ENCODE measurements at regions not wholly inside any gene's neighbourhood (a gene's known extent, or its start where the extent isn't known, plus 50 kb on each side); places are given as distances from the start of the nearest gene placed in this dataset.

DNA sequence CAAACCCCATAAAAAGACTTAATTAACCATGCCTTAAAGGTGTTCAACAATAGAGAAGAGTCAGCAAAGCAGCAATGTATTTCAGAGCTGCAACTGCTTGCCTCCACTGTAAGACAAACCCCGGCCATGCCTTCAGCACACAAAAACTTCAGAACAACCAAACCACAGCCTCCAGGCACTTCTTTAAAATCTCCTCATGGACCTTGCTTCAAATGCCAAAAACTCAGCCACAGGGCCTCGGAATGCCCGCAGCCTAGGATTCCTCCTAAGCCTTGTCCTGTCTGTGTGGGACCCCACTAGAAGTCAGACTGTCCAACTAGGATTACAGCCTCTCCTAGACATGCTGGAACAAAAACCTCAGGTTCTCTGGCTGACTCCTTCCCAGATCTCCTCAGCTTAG lies 208.1 kb upstream of the DUSP10 start:
- Mint-ChIP-seq H3K27me3 (ENCODE audit: low read depth) (no peaks in the 10 kb centered on the region), H3K4me3 (no peak overlapping the region), H3K36me3 (peaks cover 7% of the 10 kb centered on the region), H3K27ac (no peak overlapping the region), H3K4me1 (peaks cover 4% of the 10 kb centered on the region), H3K9me3 (peaks cover 35% of the 10 kb centered on the region)
- ATAC-seq: no peak
- ChIA-PET CTCF (no interaction called here), POLR2A (no interaction called here)
- TF ChIP-seq, protein P1, sequence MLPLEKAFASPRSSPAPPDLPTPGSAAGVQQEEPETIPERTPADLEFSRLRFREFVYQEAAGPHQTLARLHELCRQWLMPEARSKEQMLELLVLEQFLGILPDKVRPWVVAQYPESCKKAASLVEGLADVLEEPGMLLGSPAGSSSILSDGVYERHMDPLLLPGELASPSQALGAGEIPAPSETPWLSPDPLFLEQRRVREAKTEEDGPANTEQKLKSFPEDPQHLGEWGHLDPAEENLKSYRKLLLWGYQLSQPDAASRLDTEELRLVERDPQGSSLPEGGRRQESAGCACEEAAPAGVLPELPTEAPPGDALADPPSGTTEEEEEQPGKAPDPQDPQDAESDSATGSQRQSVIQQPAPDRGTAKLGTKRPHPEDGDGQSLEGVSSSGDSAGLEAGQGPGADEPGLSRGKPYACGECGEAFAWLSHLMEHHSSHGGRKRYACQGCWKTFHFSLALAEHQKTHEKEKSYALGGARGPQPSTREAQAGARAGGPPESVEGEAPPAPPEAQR (CRISPR knock-in tag; IDR thresholded peaks at IDR 0.05): no peak
- TF ChIP-seq, protein P2, sequence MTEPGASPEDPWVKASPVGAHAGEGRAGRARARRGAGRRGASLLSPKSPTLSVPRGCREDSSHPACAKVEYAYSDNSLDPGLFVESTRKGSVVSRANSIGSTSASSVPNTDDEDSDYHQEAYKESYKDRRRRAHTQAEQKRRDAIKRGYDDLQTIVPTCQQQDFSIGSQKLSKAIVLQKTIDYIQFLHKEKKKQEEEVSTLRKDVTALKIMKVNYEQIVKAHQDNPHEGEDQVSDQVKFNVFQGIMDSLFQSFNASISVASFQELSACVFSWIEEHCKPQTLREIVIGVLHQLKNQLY (CRISPR knock-in tag; IDR thresholded peaks at IDR 0.05): no peak
- no peak for TF ChIP-seq IRF2 (CRISPR knock-in tag; IDR thresholded peaks at IDR 0.05; ENCODE audit: borderline replicate concordance, low read depth)
- DNase-seq (ENCODE audit: low spot score): no peak

DNA sequence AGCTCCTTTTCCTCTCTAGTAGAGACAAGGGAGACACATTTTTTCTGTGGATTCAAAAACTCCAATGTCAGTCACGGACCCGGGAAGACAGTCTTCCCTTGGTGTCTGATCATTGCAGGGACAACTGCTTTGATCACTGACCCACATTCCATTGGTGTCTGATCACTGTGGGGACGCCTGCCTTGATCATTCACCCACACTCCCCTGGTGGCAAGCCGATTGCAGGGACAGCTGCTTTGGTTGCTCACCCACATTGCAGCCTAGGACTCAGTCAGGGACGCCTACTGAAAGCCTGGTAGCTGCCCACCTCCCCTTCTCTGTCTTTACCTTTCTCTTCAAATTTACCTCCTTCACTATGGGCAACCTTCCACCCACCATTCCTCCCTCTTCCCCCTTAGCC lies 206.6 kb upstream of the DUSP10 start:
- TF ChIP-seq, protein P3, sequence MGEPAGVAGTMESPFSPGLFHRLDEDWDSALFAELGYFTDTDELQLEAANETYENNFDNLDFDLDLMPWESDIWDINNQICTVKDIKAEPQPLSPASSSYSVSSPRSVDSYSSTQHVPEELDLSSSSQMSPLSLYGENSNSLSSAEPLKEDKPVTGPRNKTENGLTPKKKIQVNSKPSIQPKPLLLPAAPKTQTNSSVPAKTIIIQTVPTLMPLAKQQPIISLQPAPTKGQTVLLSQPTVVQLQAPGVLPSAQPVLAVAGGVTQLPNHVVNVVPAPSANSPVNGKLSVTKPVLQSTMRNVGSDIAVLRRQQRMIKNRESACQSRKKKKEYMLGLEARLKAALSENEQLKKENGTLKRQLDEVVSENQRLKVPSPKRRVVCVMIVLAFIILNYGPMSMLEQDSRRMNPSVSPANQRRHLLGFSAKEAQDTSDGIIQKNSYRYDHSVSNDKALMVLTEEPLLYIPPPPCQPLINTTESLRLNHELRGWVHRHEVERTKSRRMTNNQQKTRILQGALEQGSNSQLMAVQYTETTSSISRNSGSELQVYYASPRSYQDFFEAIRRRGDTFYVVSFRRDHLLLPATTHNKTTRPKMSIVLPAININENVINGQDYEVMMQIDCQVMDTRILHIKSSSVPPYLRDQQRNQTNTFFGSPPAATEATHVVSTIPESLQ (CRISPR knock-in tag; IDR thresholded peaks at IDR 0.05): no peak
- no peak for TF ChIP-seq NFATC4 (CRISPR knock-in tag; IDR thresholded peaks at IDR 0.05)
- H3K4me3 Mint-ChIP-seq: no peak overlapping the region
- ATAC-seq (no peak), DNase-seq (ENCODE audit: low spot score) (no peak)
- CTCF ChIA-PET: no interaction called here
- peaks cover 19% of the 10 kb centered on the region for H3K36me3 Mint-ChIP-seq
- POLR2A ChIA-PET: no interaction called here
- H3K4me1 Mint-ChIP-seq: peaks cover 4% of the 10 kb centered on the region
- H3K9me3 Mint-ChIP-seq: peaks cover 47% of the 10 kb centered on the region
- H3K27ac Mint-ChIP-seq: no peak overlapping the region
- no peaks in the 10 kb centered on the region for H3K27me3 Mint-ChIP-seq (ENCODE audit: low read depth)

DNA sequence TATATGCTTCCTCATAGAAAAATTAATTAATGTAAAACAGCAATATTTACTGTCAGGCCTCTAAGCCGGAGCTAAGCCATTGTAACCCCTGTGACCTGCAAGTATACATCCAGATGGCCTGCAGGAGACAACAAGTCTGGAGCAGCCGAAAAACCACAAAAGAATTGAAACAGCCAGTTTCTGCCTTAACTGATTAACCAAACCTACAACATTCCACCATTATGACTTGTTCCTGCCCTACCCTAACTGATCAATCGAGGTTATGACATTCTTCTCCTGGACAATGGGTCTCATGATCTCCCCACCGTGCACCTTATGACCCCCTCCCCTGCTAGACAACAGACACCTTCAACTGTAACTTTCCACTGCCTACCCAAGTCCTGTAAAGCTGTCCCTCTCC lies 205.8 kb upstream of the DUSP10 start:
- ATAC-seq (no peak), DNase-seq (ENCODE audit: low spot score) (no peak)
- CTCF ChIA-PET: no interaction called here
- Mint-ChIP-seq H3K36me3 (peaks cover 19% of the 10 kb centered on the region), H3K27me3 (ENCODE audit: low read depth) (no peaks in the 10 kb centered on the region), H3K4me1 (peaks cover 4% of the 10 kb centered on the region), H3K4me3 (no peak overlapping the region), H3K27ac (no peak overlapping the region), H3K9me3 (peaks cover 46% of the 10 kb centered on the region)
- TF ChIP-seq RORB (CRISPR knock-in tag; IDR thresholded peaks at IDR 0.05): no peak
- TF ChIP-seq ZBTB21 (CRISPR knock-in tag; IDR thresholded peaks at IDR 0.05; ENCODE audit: borderline replicate concordance): no peak
- TF ChIP-seq, protein P2 (CRISPR knock-in tag; IDR thresholded peaks at IDR 0.05): no peak
- TF ChIP-seq, protein P4, sequence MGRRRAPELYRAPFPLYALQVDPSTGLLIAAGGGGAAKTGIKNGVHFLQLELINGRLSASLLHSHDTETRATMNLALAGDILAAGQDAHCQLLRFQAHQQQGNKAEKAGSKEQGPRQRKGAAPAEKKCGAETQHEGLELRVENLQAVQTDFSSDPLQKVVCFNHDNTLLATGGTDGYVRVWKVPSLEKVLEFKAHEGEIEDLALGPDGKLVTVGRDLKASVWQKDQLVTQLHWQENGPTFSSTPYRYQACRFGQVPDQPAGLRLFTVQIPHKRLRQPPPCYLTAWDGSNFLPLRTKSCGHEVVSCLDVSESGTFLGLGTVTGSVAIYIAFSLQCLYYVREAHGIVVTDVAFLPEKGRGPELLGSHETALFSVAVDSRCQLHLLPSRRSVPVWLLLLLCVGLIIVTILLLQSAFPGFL (CRISPR knock-in tag; IDR thresholded peaks at IDR 0.05; ENCODE audit: borderline replicate concordance): no peak
- TF ChIP-seq, protein P5, sequence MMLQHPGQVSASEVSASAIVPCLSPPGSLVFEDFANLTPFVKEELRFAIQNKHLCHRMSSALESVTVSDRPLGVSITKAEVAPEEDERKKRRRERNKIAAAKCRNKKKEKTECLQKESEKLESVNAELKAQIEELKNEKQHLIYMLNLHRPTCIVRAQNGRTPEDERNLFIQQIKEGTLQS (CRISPR knock-in tag; conservative IDR thresholded peaks at IDR 0.05): no peak
- POLR2A ChIA-PET: no interaction called here

DNA sequence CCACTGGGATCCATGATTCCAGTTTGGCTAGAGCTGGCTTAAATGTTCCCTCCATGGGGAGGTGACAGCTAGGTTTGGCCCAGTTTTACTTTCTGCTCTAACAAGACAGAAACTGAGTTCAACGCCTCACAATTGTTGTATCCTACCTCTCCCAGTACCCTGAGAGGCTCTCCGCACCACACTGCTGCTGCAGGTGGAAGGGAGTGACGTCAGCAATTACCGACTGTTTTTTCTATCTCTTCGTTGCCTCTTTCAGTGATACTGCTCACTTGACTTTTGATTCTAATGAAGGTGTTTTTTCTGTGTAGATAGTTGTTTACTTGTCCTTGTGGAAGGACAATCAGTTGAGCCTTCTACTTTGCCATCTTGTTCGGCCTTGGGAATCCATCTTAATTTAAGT lies 204.9 kb upstream of the DUSP10 start:
- Mint-ChIP-seq H3K27me3 (ENCODE audit: low read depth) (no peaks in the 10 kb centered on the region), H3K9me3 (peaks cover 46% of the 10 kb centered on the region), H3K27ac (no peak overlapping the region), H3K36me3 (peaks cover 19% of the 10 kb centered on the region), H3K4me3 (no peak overlapping the region), H3K4me1 (no peaks in the 10 kb centered on the region)
- TF ChIP-seq ETV6 (CRISPR knock-in tag; IDR thresholded peaks at IDR 0.05) (no peak), ZNF396 (CRISPR knock-in tag; IDR thresholded peaks at IDR 0.05; ENCODE audit: borderline replicate concordance) (no peak), GABPB1 (CRISPR knock-in tag; IDR thresholded peaks at IDR 0.05) (no peak), ZNF121 (CRISPR knock-in tag; IDR thresholded peaks at IDR 0.05) (no peak), PRRX2 (CRISPR knock-in tag; IDR thresholded peaks at IDR 0.05) (no peak), SMAD4 (CRISPR knock-in tag; IDR thresholded peaks at IDR 0.05) (no peak), GRHL2 (CRISPR knock-in tag; IDR thresholded peaks at IDR 0.05; ENCODE audit: insufficient replicate concordance, severe bottlenecking) (no peak), TCF7 (CRISPR knock-in tag; IDR thresholded peaks at IDR 0.05; ENCODE audit: low read depth) (no peak), ATF1 (CRISPR knock-in tag; IDR thresholded peaks at IDR 0.05) (no peak), JAZF1 (CRISPR knock-in tag; IDR thresholded peaks at IDR 0.05) (no peak)
- TF ChIP-seq, protein P6, sequence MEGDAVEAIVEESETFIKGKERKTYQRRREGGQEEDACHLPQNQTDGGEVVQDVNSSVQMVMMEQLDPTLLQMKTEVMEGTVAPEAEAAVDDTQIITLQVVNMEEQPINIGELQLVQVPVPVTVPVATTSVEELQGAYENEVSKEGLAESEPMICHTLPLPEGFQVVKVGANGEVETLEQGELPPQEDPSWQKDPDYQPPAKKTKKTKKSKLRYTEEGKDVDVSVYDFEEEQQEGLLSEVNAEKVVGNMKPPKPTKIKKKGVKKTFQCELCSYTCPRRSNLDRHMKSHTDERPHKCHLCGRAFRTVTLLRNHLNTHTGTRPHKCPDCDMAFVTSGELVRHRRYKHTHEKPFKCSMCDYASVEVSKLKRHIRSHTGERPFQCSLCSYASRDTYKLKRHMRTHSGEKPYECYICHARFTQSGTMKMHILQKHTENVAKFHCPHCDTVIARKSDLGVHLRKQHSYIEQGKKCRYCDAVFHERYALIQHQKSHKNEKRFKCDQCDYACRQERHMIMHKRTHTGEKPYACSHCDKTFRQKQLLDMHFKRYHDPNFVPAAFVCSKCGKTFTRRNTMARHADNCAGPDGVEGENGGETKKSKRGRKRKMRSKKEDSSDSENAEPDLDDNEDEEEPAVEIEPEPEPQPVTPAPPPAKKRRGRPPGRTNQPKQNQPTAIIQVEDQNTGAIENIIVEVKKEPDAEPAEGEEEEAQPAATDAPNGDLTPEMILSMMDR (IDR thresholded peaks at IDR 0.05): no peak
- TF ChIP-seq, protein P4 (CRISPR knock-in tag; IDR thresholded peaks at IDR 0.05; ENCODE audit: borderline replicate concordance): no peak
- POLR2A ChIA-PET: no interaction called here
- ATAC-seq (no peak), DNase-seq (ENCODE audit: low spot score) (no peak)
- CTCF ChIA-PET: no interaction called here

Data from WTC11 (cell line).